Stimulated activated CD4-positive, alpha-beta T cell treated with anti-CD3 and anti-CD28 coated beads, Interleukin-1b, Interleukin-23, amount 100 ng/mL, for 48 hours (primary cell): ENCODE measurements at regions not wholly inside any gene's neighbourhood (a gene's known extent, or its start where the extent isn't known, plus 50 kb on each side); places are given as distances from the start of the nearest gene placed in this dataset.
"Not testable (repeated sequence)": the region's sequence is repeated elsewhere in the genome, so short reads cannot be mapped to it uniquely, and the experiment has no call there.

ENCODE experiments used
- DNase-seq: peaks from one replicate; pipeline ENCODE4 v3.0.0-alpha.2; 2020

GRCh38 chr9:30773427-30773826, 1611.0 kb upstream of the ACO1 start:
- DNase-seq, result no peak

DNA sequence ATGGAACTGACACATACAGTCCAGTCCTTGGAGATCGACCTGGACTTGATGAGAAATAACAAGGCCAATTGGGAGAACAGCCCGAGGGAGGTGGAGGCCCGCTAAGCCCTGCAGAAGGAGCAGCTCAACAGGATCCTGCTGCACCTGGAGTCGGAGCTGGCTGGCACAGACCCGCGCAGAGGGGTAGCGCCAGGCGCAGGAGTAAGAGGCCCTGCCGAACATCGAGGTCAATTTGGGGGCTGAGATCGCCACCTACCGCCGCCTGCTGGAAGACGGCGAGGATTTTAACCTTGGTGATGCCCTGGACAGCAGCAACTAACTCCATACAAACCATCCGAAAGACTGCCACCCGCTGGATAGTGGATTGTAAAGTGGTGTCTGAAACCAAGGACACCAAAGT, 1610.1 kb upstream of the ACO1 start:
- no peak for DNase-seq

GRCh38 chr9:30775236-30775635, 1609.2 kb upstream of the ACO1 start:
- no peak for DNase-seq

DNA sequence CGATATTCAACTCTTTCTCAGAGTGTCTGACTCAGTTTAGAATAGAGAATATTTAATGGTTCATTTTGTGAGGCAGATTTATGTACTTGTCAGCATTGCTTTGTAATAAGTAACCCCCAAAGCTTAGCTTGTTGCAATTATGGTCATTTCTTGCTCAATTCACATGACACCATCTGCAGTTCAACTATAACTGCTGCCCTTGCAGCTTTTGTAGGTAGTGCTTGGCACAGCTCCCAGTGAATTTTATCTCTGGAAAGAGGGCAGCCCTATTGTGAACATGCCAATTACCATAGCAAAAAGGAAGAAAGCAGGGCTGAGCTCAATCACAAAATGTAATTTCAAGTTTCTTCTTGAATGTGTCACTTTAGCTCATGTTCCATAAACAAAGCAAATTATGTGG, 1587.7 kb upstream of the ACO1 start:
- no peak for DNase-seq

GRCh38 chr9:30799527-30800101, 1584.8 kb upstream of the ACO1 start:
- DNase-seq, result no peak

DNA sequence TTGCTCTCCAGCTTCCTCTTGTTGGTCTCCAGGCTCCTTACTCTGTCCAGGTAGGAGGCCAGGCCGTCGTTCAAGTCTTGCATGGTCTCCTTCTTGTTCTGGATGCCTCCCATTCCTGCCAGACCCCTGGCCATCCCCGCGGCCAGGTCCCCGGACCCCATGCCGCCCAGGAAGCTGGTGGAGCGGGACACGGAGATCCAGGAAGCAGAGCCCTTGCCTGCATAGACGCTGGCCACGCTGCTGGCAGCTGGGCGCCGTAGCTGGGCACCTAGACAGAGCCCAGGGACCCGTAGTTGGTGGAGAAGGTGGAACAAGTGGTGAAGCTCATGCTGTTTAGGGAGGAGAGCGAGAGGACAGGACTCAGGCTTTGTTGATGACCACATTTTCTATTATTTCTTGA, 1584.0 kb upstream of the ACO1 start:
- DNase-seq, result no peak

- no peak for DNase-seq
These were observed 1571.6 kb upstream of the ACO1 start for GRCh38 chr9:30812821-30813220.

DNA sequence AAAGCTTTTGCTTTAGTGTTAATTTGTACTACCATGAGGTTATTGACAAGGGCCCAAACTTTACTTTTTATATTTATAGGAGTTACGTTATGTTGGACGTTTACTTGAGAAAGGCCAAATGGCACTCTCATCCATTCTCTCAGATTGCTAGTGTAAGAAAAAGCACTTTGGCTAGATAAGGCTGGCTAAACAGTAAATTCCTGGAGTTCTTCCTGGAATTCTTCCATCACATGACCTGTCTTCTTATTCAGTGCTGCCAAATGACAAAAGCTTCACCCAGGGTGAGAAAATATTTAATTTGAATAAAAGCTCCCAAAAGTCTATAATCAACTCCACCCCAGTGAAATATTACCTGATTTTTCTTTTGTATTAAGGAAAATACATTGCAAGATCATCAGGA, 1568.9 kb upstream of the ACO1 start:
- DNase-seq, result no peak

GRCh38 chr9:30845136-30845535, 1539.3 kb upstream of the ACO1 start:
- no peak for DNase-seq

- no peak for DNase-seq
These were observed 1537.8 kb upstream of the ACO1 start for GRCh38 chr9:30846651-30847050.

- DNase-seq, result no peak
These were observed 1532.8 kb upstream of the ACO1 start for GRCh38 chr9:30851600-30851999.

- no peak for DNase-seq
These were observed 1483.7 kb upstream of the ACO1 start for GRCh38 chr9:30900706-30901105.

DNA sequence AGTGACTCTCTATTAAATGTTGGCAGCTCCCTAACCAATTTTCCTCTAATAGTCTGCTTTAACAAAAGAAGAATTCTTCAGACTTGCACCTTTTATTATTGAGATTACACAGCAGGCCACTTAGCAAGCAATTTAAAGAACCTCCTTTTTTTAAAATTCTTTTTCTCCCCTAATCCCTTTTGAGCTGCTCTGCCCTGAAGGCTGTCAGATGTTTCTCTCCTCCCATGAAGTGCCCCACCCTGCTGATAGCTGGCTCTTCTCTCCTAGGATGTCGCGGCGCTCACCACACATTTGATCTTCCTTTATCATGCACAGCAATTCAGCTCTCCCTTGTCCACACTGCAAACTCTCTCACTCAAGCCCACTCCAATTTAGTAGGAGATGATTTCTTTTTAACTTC, 1471.1 kb upstream of the ACO1 start:
- DNase-seq, result no peak

DNA sequence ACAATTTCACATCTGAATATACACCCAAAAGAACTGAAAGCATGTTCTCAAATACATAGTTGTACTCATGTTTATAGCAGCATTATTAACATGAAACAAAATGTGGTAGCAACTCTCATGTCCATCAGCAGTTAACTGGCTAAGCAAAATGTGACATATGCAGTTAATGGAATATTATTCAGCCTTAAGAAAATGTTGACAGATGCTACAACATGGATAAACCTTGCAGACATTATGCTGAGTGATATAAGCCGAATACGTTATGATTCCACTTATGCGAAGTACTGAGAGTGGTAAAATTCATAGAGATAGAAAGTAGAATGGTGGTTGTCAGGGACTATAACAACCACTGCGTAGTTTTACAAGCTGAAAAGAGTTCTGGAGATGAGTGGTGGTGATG, 1469.0 kb upstream of the ACO1 start:
- no peak for DNase-seq

- no peak for DNase-seq
These were observed 1459.3 kb upstream of the ACO1 start for GRCh38 chr9:30925126-30925525.

DNA sequence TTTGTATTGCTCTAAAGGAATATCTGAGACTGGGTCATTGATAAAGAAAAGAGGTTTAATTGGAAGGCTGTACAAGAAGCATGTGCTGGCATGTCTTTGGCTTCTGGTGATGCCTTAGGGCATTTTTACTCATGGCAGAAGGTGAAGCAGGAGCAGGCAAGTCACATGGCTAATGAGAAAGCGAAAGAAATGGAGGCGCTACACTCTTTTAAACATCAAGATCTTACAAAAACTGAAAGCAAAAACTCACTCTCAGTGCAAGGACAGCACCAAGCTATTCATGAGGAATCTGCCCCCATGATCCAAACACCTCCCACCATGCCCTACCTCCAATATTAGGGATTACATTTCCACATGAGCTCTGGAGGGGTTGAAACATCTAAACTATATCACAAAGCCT, 1458.8 kb upstream of the ACO1 start:
- no peak for DNase-seq

GRCh38 chr9:30928045-30928444, 1456.4 kb upstream of the ACO1 start:
- DNase-seq, result no peak

DNA sequence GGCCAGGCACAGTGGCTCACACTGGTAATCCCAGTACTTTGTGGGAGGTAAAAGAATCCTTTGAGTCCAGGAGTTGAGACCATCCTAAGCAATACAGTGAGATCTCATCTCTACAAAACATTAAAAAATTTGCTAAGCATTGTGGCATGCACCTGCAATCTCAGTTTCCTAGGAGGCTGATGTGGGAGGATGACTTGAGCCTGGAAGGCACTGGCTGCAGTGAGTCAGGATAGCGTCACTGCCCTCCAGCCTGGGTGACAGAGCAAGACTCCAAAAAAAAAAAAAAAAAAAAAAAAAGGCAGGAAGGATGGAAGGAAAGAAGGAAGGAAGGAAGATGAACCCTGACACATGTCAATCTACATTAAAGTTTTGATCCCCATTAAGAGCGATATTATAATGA, 1452.2 kb upstream of the ACO1 start:
- DNase-seq, result no peak

- no peak for DNase-seq
These were observed 1448.7 kb upstream of the ACO1 start for GRCh38 chr9:30935730-30936129.

GRCh38 chr9:30937106-30937505, 1447.3 kb upstream of the ACO1 start:
- DNase-seq, result no peak

DNA sequence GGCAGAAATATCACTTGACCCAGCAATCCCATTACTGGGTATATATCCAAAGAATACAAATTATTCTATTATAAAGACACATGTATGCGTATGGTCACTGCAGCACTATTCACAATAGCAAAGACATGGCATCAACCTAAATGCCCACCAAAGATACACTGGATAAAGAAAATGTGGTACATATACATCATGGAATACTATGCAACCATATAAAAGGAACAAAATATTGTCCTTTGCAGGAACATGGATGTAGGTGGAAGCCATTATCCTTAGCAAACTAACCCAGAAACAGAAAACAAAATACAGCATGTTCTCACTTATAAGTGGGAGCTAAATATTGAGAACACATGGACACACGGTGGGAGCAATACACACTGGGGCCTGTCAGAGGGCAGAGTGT, 1441.6 kb upstream of the ACO1 start:
- DNase-seq, result not testable (repeated sequence)

DNA sequence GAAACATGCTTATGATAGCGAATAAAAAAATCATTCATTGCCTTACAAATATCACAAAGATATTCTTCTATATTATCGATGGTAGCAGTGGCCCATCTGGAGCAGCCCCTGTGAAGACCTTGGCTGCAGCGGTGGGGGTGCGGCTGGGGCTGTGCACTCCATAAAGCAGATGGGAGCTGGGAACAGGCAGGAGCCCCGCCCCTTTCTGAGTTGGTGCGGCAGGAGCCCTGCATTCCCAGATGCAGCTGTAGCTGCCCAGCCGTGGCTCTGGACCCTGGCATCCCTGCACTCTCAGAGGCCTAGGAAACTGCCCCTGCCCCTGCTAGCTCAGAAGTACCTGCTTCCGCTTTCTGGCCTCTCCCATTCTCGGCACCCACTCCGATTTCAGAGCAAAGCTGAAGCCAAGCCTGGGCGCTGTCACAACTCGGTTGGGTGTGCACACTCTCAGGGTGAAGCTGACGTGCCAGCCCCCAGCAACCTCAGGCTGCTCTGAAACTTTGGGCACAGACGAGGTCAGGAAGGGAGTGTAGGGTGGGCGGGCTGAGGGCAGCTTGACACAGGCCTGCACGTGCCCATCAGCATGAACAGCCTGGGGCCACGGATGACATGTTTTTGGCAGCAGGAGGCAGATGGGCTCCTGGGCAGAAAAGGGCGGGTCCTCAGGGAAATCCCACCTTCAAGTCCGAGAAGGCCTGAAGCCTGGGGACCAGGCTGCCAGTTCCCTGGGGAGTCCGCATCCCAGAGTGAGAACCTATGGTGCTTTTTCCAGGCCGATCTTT, 1440.8 kb upstream of the ACO1 start:
- no peak for DNase-seq

DNA sequence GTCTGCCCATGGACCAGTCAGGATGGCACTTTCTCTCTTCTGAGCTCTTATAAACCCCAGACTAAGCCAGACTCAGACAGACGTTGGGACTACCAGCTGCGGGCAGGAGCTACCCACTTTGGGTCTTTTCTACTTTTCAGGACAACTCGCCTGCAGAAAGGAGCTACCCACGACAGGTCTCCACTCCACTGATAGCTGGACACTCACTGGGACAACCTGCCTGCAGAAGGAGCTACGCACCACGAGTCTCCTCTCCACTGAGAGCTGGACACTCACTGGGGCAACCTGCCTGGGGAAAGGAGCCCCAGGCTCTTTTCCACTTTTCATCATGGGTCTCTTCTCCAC, 1440.2 kb upstream of the ACO1 start:
- DNase-seq, result no peak

GRCh38 chr9:30944741-30945280, 1439.6 kb upstream of the ACO1 start:
- DNase-seq, result no peak

- DNase-seq, result no peak
These were observed 1420.1 kb upstream of the ACO1 start for GRCh38 chr9:30964332-30964731.
